ENCODE measurements at regions not wholly inside any gene's neighbourhood (a gene's known extent, or its start where the extent isn't known, plus 50 kb on each side); places are given as distances from the start of the nearest gene placed in this dataset.

DNA sequence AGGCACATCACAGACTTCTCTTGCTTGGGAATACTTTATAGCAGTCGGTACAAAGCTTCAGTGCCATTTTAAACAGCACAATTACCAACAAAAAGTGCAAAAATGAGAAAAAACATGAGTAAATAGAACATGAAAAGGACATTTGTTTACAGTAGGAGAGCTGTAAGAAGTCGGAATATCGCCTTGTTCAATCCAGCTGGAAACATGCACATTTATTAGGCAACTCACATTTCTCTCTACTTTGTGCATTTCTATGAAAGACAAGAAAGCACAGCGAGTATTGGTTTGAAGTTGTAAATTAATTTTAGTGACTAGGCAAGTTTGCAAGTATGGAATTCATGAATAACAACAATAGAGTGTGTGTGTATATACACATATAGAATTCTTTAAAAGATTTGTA, 484.7 kb downstream of the DACH1 start:
- H3K4me3 ChIP-seq (replicated peaks in 1 of 2; ENCODE audit: low read depth in 2 of 2, low read length in 2 of 2), result no peak overlapping the region
- TF ChIP-seq, protein P1, sequence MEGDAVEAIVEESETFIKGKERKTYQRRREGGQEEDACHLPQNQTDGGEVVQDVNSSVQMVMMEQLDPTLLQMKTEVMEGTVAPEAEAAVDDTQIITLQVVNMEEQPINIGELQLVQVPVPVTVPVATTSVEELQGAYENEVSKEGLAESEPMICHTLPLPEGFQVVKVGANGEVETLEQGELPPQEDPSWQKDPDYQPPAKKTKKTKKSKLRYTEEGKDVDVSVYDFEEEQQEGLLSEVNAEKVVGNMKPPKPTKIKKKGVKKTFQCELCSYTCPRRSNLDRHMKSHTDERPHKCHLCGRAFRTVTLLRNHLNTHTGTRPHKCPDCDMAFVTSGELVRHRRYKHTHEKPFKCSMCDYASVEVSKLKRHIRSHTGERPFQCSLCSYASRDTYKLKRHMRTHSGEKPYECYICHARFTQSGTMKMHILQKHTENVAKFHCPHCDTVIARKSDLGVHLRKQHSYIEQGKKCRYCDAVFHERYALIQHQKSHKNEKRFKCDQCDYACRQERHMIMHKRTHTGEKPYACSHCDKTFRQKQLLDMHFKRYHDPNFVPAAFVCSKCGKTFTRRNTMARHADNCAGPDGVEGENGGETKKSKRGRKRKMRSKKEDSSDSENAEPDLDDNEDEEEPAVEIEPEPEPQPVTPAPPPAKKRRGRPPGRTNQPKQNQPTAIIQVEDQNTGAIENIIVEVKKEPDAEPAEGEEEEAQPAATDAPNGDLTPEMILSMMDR (IDR thresholded peaks at IDR 0.05; ENCODE audit: low read depth, low read length), result no peak
- no peak for DNase-seq (ENCODE audit: low read depth in 2 of 2)

DNA sequence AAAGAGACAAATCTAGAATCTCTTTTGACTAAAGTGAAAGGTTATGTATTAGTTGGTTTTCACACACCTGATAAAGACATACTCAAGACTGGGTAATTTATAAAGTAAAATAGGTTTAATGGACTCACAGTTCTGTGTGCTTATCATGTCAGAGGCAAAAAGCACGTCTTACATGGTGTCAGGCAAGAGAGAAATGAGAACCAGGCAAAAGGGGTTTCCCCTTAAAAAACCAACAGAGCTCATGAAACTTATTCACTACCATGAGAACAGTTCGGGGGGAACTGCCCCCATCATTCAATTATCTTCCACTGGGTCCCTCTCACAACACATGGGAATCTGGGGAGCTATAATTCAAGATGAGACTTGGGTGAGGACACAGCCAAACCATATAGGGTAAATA, 486.8 kb downstream of the DACH1 start:
- no peak overlapping the region for H3K4me3 ChIP-seq (replicated peaks in 1 of 2; ENCODE audit: low read depth in 2 of 2, low read length in 2 of 2)
- DNase-seq (ENCODE audit: low read depth in 2 of 2), result no peak
- TF ChIP-seq, protein P1 (IDR thresholded peaks at IDR 0.05; ENCODE audit: low read depth, low read length), result no peak

DNA sequence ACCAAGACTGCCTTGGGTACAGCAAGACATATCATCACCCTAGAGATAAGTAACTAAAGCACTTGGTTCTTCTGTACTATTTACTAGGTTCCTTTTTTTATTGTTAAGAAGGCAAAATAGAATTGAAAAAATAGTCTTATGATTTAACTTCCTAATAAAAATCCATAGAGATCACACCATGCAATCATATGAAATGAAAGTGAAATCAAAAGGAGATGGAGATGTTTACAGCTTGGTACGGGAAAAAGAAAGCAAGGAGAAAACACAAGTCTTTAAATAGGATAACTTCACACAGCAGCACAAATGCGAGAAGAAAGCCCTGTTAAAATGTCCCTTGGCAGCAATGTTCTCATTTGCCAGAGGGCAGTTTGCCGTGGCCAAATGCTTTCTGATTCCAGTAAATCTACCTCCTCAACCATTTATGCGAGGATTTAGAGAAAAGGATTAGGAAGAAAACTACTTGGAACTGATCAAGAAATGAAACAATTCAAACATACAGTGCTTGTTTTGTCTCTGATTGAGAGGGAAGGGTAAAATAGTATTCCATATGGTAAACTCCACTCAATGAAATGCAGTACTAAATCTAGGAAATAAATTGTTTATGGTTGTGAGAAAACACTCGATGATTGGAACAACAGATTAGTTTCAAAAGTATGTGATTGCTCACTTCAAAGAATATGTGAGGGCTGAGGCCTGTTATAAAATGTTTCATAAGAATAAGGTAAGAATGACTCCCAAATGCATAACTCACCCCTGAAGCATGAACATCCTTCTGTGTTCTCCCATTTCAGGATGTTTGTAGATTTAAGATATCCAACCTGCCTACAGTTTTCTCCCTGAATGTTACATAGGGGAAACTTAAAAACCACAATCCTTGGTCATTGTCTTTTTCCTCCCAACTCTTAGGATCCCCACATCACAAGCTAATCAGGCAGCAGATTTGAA, 487.8 kb downstream of the DACH1 start:
- TF ChIP-seq, protein P1 (IDR thresholded peaks at IDR 0.05; ENCODE audit: low read depth, low read length), result no peak
- peak in 1 of 2 donors; percentile 61 for DNase-seq (ENCODE audit: low read depth in 2 of 2)
- peak overlapping the region in 1 of 2 donors; percentile 18 for H3K4me3 ChIP-seq (replicated peaks in 1 of 2; ENCODE audit: low read depth in 2 of 2, low read length in 2 of 2)

DNA sequence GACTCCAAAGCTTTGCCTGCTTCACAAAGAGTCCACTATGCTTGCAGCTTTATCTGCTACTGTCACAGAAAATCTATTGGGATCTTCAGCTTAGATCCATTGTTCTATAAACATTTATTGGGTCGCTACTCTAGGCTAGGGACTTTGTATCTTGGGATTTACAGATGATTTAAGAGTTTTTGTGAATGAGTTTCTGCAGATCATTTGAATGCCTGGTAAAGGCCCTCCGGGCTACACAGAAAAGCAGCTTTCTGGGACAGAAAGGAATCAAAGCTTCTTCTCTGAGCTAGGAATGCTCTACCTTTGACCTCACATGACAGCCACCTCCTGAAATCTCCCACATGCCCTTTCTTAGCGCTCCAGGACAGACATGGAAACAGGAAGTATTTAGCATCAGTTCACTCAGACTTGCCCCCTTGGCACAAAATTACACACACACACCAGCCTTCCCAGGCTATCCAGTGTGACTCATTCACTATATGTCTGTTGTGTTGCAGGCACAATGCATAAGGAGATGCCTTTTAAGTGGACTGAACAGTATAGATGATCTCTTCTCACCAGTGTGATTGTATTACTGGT, 492.4 kb downstream of the DACH1 start:
- TF ChIP-seq, protein P1 (IDR thresholded peaks at IDR 0.05; ENCODE audit: low read depth, low read length), result no peak
- DNase-seq (ENCODE audit: low read depth in 2 of 2), result peak in 1 of 2 donors; percentile 29
- no peak overlapping the region for H3K4me3 ChIP-seq (replicated peaks in 1 of 2; ENCODE audit: low read depth in 2 of 2, low read length in 2 of 2)

DNA sequence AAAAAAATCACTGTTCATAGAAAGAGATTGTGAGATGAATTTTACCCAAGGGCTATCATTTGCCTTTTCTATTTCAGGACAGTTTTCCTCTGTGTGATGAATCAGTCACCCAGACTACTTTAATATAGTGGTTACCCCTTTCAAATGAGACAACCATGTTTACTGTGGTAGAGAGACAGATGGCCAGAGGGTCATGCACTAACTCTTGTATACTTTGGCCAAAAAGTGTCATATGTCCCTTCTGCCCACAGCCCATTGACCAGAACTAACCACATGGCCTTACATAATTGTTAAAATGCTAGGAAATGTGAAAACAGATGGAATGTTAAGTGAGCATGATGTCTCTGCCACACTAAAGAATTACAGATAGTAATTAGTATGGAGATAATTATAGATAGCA, 498.7 kb downstream of the DACH1 start:
- TF ChIP-seq, protein P1 (IDR thresholded peaks at IDR 0.05; ENCODE audit: low read depth, low read length), result no peak
- DNase-seq (ENCODE audit: low read depth in 2 of 2), result no peak
- H3K4me3 ChIP-seq (replicated peaks in 1 of 2; ENCODE audit: low read depth in 2 of 2, low read length in 2 of 2), result no peak overlapping the region

DNA sequence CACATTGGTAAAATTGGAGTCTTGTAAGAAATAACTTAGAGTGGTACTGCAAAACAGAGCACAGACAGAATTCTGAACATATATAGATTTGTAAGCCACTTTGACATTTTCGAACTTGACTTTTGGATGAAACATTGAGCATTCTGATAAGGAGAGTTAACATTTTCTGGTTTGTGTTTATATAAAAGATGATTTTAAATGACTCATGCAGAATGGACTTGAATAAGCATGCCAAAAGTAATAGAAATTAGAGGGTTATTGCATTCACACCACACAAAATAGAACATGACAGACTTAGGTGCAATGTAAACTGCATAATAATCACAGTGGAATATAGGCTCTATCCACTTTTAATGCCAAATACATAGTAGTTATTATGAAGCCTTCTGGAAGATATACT, 507.0 kb downstream of the DACH1 start:
- TF ChIP-seq, protein P1 (IDR thresholded peaks at IDR 0.05; ENCODE audit: low read depth, low read length), result no peak
- H3K4me3 ChIP-seq (replicated peaks in 1 of 2; ENCODE audit: low read depth in 2 of 2, low read length in 2 of 2), result no peak overlapping the region
- peak in 1 of 2 donors; percentile 28 for DNase-seq (ENCODE audit: low read depth in 2 of 2)
